ENCODE measurements at regions not wholly inside any gene's neighbourhood (a gene's known extent, or its start where the extent isn't known, plus 50 kb on each side); places are given as distances from the start of the nearest gene placed in this dataset.

DNA sequence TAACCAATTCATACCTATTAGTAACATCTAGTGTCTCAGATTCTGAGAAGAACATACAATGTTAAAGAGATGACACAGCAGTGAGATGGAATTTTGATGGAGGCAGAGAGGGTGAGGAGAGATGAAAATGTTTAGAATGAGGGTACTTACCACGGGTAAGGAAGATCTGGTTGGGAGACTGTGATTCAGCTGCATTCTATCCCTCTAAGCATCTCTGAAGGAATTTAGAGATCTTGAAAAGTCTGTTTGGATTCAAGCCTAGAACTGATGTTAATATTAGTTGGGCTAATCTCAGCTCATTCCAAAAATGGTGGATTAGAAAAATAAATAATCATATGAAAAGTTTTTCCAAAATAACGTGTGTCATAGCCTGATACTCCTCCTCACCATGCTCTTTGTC, 191.5 kb upstream of the CLINT1 start (continued):
- TF ChIP-seq, protein P1, sequence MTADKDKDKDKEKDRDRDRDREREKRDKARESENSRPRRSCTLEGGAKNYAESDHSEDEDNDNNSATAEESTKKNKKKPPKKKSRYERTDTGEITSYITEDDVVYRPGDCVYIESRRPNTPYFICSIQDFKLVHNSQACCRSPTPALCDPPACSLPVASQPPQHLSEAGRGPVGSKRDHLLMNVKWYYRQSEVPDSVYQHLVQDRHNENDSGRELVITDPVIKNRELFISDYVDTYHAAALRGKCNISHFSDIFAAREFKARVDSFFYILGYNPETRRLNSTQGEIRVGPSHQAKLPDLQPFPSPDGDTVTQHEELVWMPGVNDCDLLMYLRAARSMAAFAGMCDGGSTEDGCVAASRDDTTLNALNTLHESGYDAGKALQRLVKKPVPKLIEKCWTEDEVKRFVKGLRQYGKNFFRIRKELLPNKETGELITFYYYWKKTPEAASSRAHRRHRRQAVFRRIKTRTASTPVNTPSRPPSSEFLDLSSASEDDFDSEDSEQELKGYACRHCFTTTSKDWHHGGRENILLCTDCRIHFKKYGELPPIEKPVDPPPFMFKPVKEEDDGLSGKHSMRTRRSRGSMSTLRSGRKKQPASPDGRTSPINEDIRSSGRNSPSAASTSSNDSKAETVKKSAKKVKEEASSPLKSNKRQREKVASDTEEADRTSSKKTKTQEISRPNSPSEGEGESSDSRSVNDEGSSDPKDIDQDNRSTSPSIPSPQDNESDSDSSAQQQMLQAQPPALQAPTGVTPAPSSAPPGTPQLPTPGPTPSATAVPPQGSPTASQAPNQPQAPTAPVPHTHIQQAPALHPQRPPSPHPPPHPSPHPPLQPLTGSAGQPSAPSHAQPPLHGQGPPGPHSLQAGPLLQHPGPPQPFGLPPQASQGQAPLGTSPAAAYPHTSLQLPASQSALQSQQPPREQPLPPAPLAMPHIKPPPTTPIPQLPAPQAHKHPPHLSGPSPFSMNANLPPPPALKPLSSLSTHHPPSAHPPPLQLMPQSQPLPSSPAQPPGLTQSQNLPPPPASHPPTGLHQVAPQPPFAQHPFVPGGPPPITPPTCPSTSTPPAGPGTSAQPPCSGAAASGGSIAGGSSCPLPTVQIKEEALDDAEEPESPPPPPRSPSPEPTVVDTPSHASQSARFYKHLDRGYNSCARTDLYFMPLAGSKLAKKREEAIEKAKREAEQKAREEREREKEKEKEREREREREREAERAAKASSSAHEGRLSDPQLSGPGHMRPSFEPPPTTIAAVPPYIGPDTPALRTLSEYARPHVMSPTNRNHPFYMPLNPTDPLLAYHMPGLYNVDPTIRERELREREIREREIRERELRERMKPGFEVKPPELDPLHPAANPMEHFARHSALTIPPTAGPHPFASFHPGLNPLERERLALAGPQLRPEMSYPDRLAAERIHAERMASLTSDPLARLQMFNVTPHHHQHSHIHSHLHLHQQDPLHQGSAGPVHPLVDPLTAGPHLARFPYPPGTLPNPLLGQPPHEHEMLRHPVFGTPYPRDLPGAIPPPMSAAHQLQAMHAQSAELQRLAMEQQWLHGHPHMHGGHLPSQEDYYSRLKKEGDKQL (CRISPR knock-in tag; IDR thresholded peaks at IDR 0.05; ENCODE audit: low read depth) = no peak
- no peak for TF ChIP-seq ZNF678 (CRISPR knock-in tag; IDR thresholded peaks at IDR 0.05)

DNA sequence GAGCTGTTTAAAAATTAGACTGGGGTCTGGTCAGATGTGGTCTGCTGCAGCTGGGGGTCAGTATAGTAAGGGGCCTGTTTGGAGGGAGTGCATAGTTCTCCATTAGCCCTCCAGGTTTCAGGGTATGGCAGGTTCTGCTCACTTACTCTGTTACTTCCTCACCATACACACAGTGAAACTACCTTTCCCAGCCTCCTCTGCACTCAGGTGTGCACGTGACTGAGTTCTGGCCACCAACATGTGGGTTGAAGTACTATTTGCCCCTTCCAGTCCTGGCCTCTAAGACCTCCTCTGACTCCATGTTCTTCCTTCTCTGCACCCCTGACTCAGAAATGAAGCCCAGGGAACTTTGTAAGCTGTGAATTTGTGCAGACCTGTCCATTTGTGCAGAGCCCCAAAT, 190.5 kb upstream of the CLINT1 start:
- ATAC-seq (no peak), FAIRE-seq (no peak), DNase-seq (ENCODE audit: low spot score) (no peak)
- POLR2A ChIA-PET = no interaction called here
- H3K9me3 ChIP-seq (ENCODE audit: low read length) = no peaks in the 10 kb centered on the region
- H3K79me2 ChIP-seq (ENCODE audit: insufficient read depth, low read length) = no peaks in the 10 kb centered on the region
- no TSS peak for BruUV-seq (replicated peaks)
- H3K4me3 ChIP-seq (replicated peaks in 1 of 3; ENCODE audit: insufficient read depth in 1 of 3, low read depth in 2 of 3, low read length in 3 of 3) = no peak overlapping the region
- H3K36me3 ChIP-seq (replicated peaks in 1 of 2; ENCODE audit: control insufficient read depth in 1 of 2, insufficient read depth in 2 of 2, low read length in 2 of 2) = no peaks in the 10 kb centered on the region
- H3K4me2 ChIP-seq (ENCODE audit: low read depth, low read length) = no peak overlapping the region
- intact Hi-C loops (cut with micrococcal nuclease; ENCODE audit: unreplicated experiment) (no loop called here), in situ Hi-C loops (cut with HindIII; ENCODE audit: extremely low pct_ligation_motif_present, low pct_unique_long_range_greater_than_20kb) (no loop called here)
- 0% methylated on average over 1 of the region's 1 CpG for WGBS (ENCODE audit: low lambda C conversion rate)
- CTCF ChIA-PET (ENCODE audit: low intra/inter-chr PET ratio, low total read pairs) = no interaction called here
- H3K4me1 ChIP-seq (ENCODE audit: insufficient read depth, low read length) = no peaks in the 10 kb centered on the region
- H3K27me3 ChIP-seq (ENCODE audit: control insufficient read depth in 1 of 2, insufficient read depth in 2 of 2, low read length in 2 of 2) = no peaks in the 10 kb centered on the region
- TF ChIP-seq THAP11 (CRISPR knock-in tag; IDR thresholded peaks at IDR 0.05) (peak; percentile 45; the same call in 1 of the 2 replicates), U2AF2 (IDR thresholded peaks at IDR 0.05; ENCODE audit: low read depth, low read length) (no peak), SMYD3 (CRISPR knock-in tag; IDR thresholded peaks at IDR 0.05) (no peak), ZNF143 (CRISPR knock-in tag; IDR thresholded peaks at IDR 0.05) (peak; percentile 71)
- no peaks in the 10 kb centered on the region for H4K20me1 ChIP-seq (ENCODE audit: insufficient read depth, low read length)
- no peak overlapping the region for H3K9ac ChIP-seq (ENCODE audit: insufficient read depth, low read depth, low read length)
- no peak overlapping the region for H2AFZ ChIP-seq (ENCODE audit: low read length)
- no peak overlapping the region for H3K27ac ChIP-seq (ENCODE audit: extremely low read length, insufficient read depth, low read length)
